Adrenal gland (tissue), 9 donors: ENCODE measurements at regions not wholly inside any gene's neighbourhood (a gene's known extent, or its start where the extent isn't known, plus 50 kb on each side); places are given as distances from the start of the nearest gene placed in this dataset.
A peak's percentile ranks its signal among the peaks of the same experiment; 100 is the strongest.
"Not testable (repeated sequence)": the region's sequence is repeated elsewhere in the genome, so short reads cannot be mapped to it uniquely, and the experiment has no call there.

Experiments
- DNase-seq, 7 donors: peaks; one replicate each; pipeline ENCODE4 v3.0.0-alpha.2; 2019 to 2020
- H3K27ac ChIP-seq, 5 donors: fragments of 200-600 bp; sonication (generic) in 4 of 5; 1 replicate in 3 of 5; 2 replicates in 2 of 5; pipeline versions ENCODE4 v1.5.1 to v1.8.0; 2016 to 2020; ENCODE audit warnings: mild to moderate bottlenecking in 1 of 5
- H3K27me3 ChIP-seq: fragments of 200-600 bp; 2 replicates; pipeline ENCODE4 v1.8.0; 2021
- H3K36me3 ChIP-seq, 2 donors: fragments of 200-600 bp; replicated peaks in 1 of 2; 1 replicate in 1 of 2; 2 replicates in 1 of 2; pipeline versions ENCODE4 v1.5.1 to v1.8.0; 2018 to 2022
- H3K4me1 ChIP-seq, 2 donors: fragments of 200-600 bp; replicated peaks in 1 of 2; 1 replicate in 1 of 2; 2 replicates in 1 of 2; pipeline versions ENCODE4 v1.5.1 to v1.8.0; 2018 to 2021
- H3K4me3 ChIP-seq, 4 donors: fragments of 200-600 bp; sonication (generic) in 3 of 4; one replicate each; pipeline ENCODE4 v1.5.1; 2016 to 2018
- H3K9me3 ChIP-seq, 3 donors: fragments of 200-600 bp; sonication (generic) in 1 of 3; replicated peaks in 1 of 3; 1 replicate in 2 of 3; 2 replicates in 1 of 3; pipeline versions ENCODE4 v1.5.1 to v1.8.0; 2016 to 2021
- CTCF ChIP-seq, 6 experiments: fragments of 450-650 bp in 4 of 6; fragments of 200-600 bp in 2 of 6; sonication (generic) in 1 of 6; IDR thresholded peaks; 1 replicate in 5 of 6; 2 replicates in 1 of 6; pipeline versions ENCODE4 v1.5.1 to v1.8.0; 2016 to 2021; ENCODE audit warnings: antibody characterized with exemption in 6 of 6, mild to moderate bottlenecking in 2 of 6, moderate library complexity in 1 of 6
- POLR2A ChIP-seq, 2 donors: fragments of 450-650 bp; IDR thresholded peaks; one replicate each; pipeline ENCODE4 v1.6.1; 2017; ENCODE audit warnings: antibody characterized with exemption in 2 of 2, mild to moderate bottlenecking in 2 of 2, moderate library complexity in 1 of 2
- WGBS, 4 donors: extraction: QIAGEN DNeasy Blood & Tissue Kit in 2 of 4; methylation state at CpG; one replicate each; pipeline versions ENCODE4 v1.1.5 to v1.1.7; 2013 to 2017; 5-methylcytosine and 5-hydroxymethylcytosine counted together
- intact Hi-C, 2 donors: fragments of 100-400 bp; cut with DNase I; formaldehyde crosslinking; loops; one replicate each; pipeline versions ENCODE4 v1.14.1 to v1.15.0; 2022 to 2023
- donor health status: healthy with polysubstance abuse.
- donor health status: Bipolar disorder and iron deficiency.
- donor health status: DM: yes; HTN: yes; CAD: no.
- donor health status: DM: no; HTN: no; CAD: no.
- donor health status: DM: no; HTN: no; CAD: no.

- H3K4me3 ChIP-seq, result no peak overlapping the region
- no peaks in the 10 kb centered on the region for H3K4me1 ChIP-seq
- WGBS, 4 donors, result 62 to 75% (median 71%) methylated on average over 2 to 6 of the region's 6 CpGs
- H3K9me3 ChIP-seq, result no peaks in the 10 kb centered on the region
- no peaks in the 10 kb centered on the region for H3K27me3 ChIP-seq
- no peak overlapping the region for H3K27ac ChIP-seq
- H3K36me3 ChIP-seq, result no peaks in the 10 kb centered on the region
- no peak for TF ChIP-seq POLR2A (IDR thresholded peaks at IDR 0.05)
- no peak for TF ChIP-seq CTCF (IDR thresholded peaks at IDR 0.05)
- intact Hi-C loops, result loop anchor here in 1 of 2 donors (5.0 kb wide), 1 partner anchor 68 kb away; no protein-coding TSS in a partner anchor
- no peak for DNase-seq
Measured at GRCh38 chr20:43829951-43830690, 84.5 kb upstream of the TOX2 start.

GRCh38 chr20:43827940-43828562 is 86.6 kb upstream of the TOX2 start:
- H3K36me3 ChIP-seq, result no peaks in the 10 kb centered on the region
- no peaks in the 10 kb centered on the region for H3K4me1 ChIP-seq
- no peak overlapping the region for H3K4me3 ChIP-seq
- DNase-seq, result no peak
- no peak for TF ChIP-seq CTCF (IDR thresholded peaks at IDR 0.05)
- TF ChIP-seq POLR2A (IDR thresholded peaks at IDR 0.05), result no peak
- WGBS, 4 donors, result 61 to 82% (median 75%) methylated on average over 5 of the region's 5 CpGs
- no peak overlapping the region for H3K27ac ChIP-seq
- H3K27me3 ChIP-seq, result no peaks in the 10 kb centered on the region
- no peaks in the 10 kb centered on the region for H3K9me3 ChIP-seq
- intact Hi-C loops, result no loop called here

- H3K36me3 ChIP-seq, H3K27me3 ChIP-seq, H3K4me3 ChIP-seq, DNase-seq, H3K4me1 ChIP-seq, H3K9me3 ChIP-seq, intact Hi-C loops, H3K27ac ChIP-seq: not testable (repeated sequence)
- WGBS, 4 donors, result 69 to 73% (median 72%) methylated on average over 5 of the region's 5 CpGs
Measured at GRCh38 chr20:43826943-43827342, 87.7 kb upstream of the TOX2 start.

- Histone ChIP-seq H3K4me3 (no peak overlapping the region), H3K4me1 (no peaks in the 10 kb centered on the region), H3K9me3 (no peaks in the 10 kb centered on the region), H3K27me3 (no peaks in the 10 kb centered on the region), H3K27ac (no peak overlapping the region), H3K36me3 (no peaks in the 10 kb centered on the region)
- intact Hi-C loops, result no loop called here
- no peak for DNase-seq
- 67 to 69% (median 68%) methylated on average over 8 of the region's 8 CpGs for WGBS, 4 donors
- no peak for TF ChIP-seq POLR2A (IDR thresholded peaks at IDR 0.05)
- no peak for TF ChIP-seq CTCF (IDR thresholded peaks at IDR 0.05)
Measured at GRCh38 chr20:43825581-43825980, 89.1 kb upstream of the TOX2 start.

- TF ChIP-seq CTCF (IDR thresholded peaks at IDR 0.05) (no peak), POLR2A (IDR thresholded peaks at IDR 0.05) (no peak)
- no peak overlapping the region for H3K27ac ChIP-seq
- no peak overlapping the region for H3K4me3 ChIP-seq
- no peaks in the 10 kb centered on the region for H3K9me3 ChIP-seq
- no peaks in the 10 kb centered on the region for H3K4me1 ChIP-seq
- peak in 1 of 7 donors; percentile 21 for DNase-seq
- 43 to 57% (median 55%) methylated on average over 2 of the region's 2 CpGs for WGBS, 4 donors
- no peaks in the 10 kb centered on the region for H3K36me3 ChIP-seq
- H3K27me3 ChIP-seq, result no peaks in the 10 kb centered on the region
- intact Hi-C loops, result no loop called here
Measured at GRCh38 chr20:43825051-43825402, 89.6 kb upstream of the TOX2 start.
